Upper lobe of left lung (tissue), 4 donors: ENCODE measurements at regions not wholly inside any gene's neighbourhood (a gene's known extent, or its start where the extent isn't known, plus 50 kb on each side); places are given as distances from the start of the nearest gene placed in this dataset.

Experiments
- CTCF ChIP-seq, 6 experiments: fragments of 450-650 bp in 4 of 6; fragments of 200-600 bp in 2 of 6; sonication (generic) in 2 of 6; IDR thresholded peaks; one replicate each; pipeline ENCODE4 v1.5.1; 2016 to 2019; ENCODE audit warnings: antibody characterized with exemption in 6 of 6
- EP300 ChIP-seq, 4 donors: sonication (generic); formaldehyde crosslinking; IDR thresholded peaks; one replicate each; pipeline ENCODE4 v1.5.1; 2017; ENCODE audit warnings: antibody characterized with exemption in 4 of 4, control low read depth in 2 of 4
- POLR2A ChIP-seq, 4 donors: fragments of 450-650 bp; IDR thresholded peaks; one replicate each; pipeline ENCODE4 v1.5.1; 2016 to 2017; ENCODE audit warnings: antibody characterized with exemption in 4 of 4, mild to moderate bottlenecking in 2 of 4
- POLR2AphosphoS5 ChIP-seq, 2 donors: sonication (generic); formaldehyde crosslinking; IDR thresholded peaks; one replicate each; pipeline ENCODE4 v1.5.1; 2017; ENCODE audit warnings: antibody characterized with exemption in 2 of 2

DNA sequence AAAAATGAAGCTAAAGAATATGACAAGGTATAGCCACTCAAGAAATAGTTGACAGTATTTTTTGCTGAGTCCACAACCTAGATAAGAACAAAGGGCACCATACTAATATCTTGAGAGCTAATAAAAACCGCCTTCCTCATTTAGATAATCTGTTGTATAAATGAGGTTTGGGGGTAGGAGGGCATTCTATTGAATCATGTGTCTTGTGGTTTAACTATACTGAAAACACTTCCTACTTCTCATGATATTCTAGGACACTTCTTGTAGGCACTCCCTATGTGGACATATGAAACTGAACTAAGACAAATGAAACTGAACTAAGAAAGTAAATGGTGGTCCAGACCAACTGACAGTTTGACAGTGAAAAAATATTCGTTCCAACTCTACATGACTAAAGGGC is 1268.5 kb upstream of the C9orf72 start:
- TF ChIP-seq CTCF (IDR thresholded peaks at IDR 0.05) (no peak), POLR2A (IDR thresholded peaks at IDR 0.05) (no peak), EP300 (IDR thresholded peaks at IDR 0.05) (no peak), POLR2AphosphoS5 (IDR thresholded peaks at IDR 0.05) (no peak)
